ENCODE measurements at regions not wholly inside any gene's neighbourhood (a gene's known extent, or its start where the extent isn't known, plus 50 kb on each side); places are given as distances from the start of the nearest gene placed in this dataset.

DNA sequence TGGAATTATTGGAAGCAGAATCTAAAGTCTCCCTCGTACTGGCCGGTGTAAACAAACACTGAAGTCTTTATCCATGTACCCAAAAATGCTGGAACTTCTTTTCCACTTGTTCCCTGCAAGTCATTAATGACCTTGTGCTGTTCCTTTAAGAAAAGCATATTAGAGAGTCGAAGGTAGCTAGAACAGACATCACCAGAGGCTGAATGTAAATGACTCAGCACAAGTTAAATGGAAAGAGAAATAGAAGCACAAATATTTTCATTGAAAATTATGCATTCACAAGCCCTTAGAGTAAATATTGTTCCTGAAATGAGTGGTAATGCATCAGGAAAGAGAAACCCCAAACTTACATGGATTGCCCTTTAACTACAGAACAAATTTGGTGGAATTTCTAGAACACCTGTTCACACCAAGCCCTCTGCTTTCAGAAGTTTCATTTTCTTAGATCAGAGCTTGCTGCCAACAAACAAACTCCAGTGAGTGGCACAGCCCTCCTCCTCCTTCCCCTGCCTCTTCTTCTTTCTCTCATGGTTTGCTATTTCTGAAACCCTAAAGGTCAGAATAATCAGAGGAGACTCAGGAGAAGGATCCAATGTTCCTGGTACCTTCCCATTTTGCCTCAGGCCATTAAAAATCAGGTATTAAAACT is 264.3 kb downstream of the TXNL1 start:
- no peak overlapping the region for H3K23ac ChIP-seq (ENCODE audit: insufficient read length, low read depth, low read length)
- Mint-ChIP-seq H3K27ac (no peak overlapping the region), H3K36me3 (ENCODE audit: insufficient read depth in 1 of 3, low read depth in 3 of 3) (no peaks in the 10 kb centered on the region), H3K4me1 (no peaks in the 10 kb centered on the region), H3K27me3 (ENCODE audit: low read depth) (no peaks in the 10 kb centered on the region), H3K4me3 (no peak overlapping the region), H3K9me3 (no peaks in the 10 kb centered on the region; a peak in 1 of 5 replicates)
- H2AFZ ChIP-seq (ENCODE audit: low read length), result no peak overlapping the region
- H2BK120ac ChIP-seq (ENCODE audit: low read depth, low read length, poor library complexity, severe bottlenecking), result no peak overlapping the region
- no peak overlapping the region for H2BK20ac ChIP-seq (ENCODE audit: low read depth, low read length, poor library complexity, severe bottlenecking)
- TF ChIP-seq, protein P1, sequence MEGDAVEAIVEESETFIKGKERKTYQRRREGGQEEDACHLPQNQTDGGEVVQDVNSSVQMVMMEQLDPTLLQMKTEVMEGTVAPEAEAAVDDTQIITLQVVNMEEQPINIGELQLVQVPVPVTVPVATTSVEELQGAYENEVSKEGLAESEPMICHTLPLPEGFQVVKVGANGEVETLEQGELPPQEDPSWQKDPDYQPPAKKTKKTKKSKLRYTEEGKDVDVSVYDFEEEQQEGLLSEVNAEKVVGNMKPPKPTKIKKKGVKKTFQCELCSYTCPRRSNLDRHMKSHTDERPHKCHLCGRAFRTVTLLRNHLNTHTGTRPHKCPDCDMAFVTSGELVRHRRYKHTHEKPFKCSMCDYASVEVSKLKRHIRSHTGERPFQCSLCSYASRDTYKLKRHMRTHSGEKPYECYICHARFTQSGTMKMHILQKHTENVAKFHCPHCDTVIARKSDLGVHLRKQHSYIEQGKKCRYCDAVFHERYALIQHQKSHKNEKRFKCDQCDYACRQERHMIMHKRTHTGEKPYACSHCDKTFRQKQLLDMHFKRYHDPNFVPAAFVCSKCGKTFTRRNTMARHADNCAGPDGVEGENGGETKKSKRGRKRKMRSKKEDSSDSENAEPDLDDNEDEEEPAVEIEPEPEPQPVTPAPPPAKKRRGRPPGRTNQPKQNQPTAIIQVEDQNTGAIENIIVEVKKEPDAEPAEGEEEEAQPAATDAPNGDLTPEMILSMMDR (conservative IDR thresholded peaks at IDR 0.05), result no peak
- H3K9me3 ChIP-seq (ENCODE audit: control insufficient read depth, low read depth, low read length), result no peaks in the 10 kb centered on the region
- H3K18ac ChIP-seq (ENCODE audit: insufficient read length, low read depth, low read length), result no peak overlapping the region
- H4K91ac ChIP-seq (ENCODE audit: insufficient read length, low read depth, low read length), result no peak overlapping the region
- no peak overlapping the region for H2BK12ac ChIP-seq (ENCODE audit: insufficient read length, low read depth, low read length)
- H3K79me2 ChIP-seq (ENCODE audit: insufficient read depth, low read length), result no peaks in the 10 kb centered on the region
- H4K20me1 ChIP-seq (ENCODE audit: control insufficient read depth, insufficient read depth, insufficient read length), result no peaks in the 10 kb centered on the region
- no peaks in the 10 kb centered on the region for H3K27me3 ChIP-seq (ENCODE audit: insufficient read depth, low read length)
- H3K4me1 ChIP-seq (ENCODE audit: insufficient read depth, low read length), result no peaks in the 10 kb centered on the region
- H2AK5ac ChIP-seq (ENCODE audit: insufficient read length, low read length), result no peak overlapping the region
- no CpG with 5 or more reads among the region's 3 CpGs for WGBS (ENCODE audit: extremely low coverage, insufficient read length, low lambda C conversion rate)
- H4K5ac ChIP-seq (ENCODE audit: insufficient read length, low read depth, low read length), result no peak overlapping the region
- H3K14ac ChIP-seq (ENCODE audit: insufficient read depth, low read length), result no peak overlapping the region
- no peak for DNase-seq
- no peak overlapping the region for H3K27ac ChIP-seq (ENCODE audit: insufficient read length, low read depth, low read length)
- no peak overlapping the region for H3K4me2 ChIP-seq (ENCODE audit: insufficient read depth, insufficient read length, low read length)
- no peak overlapping the region for H2BK5ac ChIP-seq (ENCODE audit: insufficient read length, low read length)
- H3K9ac ChIP-seq (ENCODE audit: extremely low read depth, insufficient read length, low read length), result no peak overlapping the region
- no peak overlapping the region for H3T11ph ChIP-seq (ENCODE audit: low read length)
- no peak overlapping the region for H3K56ac ChIP-seq (ENCODE audit: insufficient read length, low read depth, low read length)
- no peak overlapping the region for H4K8ac ChIP-seq (replicated peaks; ENCODE audit: insufficient read length, low read depth, low read length)
- H3K79me1 ChIP-seq (ENCODE audit: insufficient read depth, low read depth, low read length, poor library complexity, severe bottlenecking), result no peaks in the 10 kb centered on the region
- no peak overlapping the region for H3K4ac ChIP-seq (ENCODE audit: low read depth, low read length)
- no peak overlapping the region for H2BK15ac ChIP-seq (ENCODE audit: low read depth, low read length)
- H3K23me2 ChIP-seq (ENCODE audit: insufficient read length, low read depth, low read length, poor library complexity, severe bottlenecking), result no peaks in the 10 kb centered on the region
